Uterus (tissue), 2 donors: ENCODE measurements at regions not wholly inside any gene's neighbourhood (a gene's known extent, or its start where the extent isn't known, plus 50 kb on each side); places are given as distances from the start of the nearest gene placed in this dataset.

Source experiments
- CTCF ChIP-seq, 4 experiments: fragments of 200-600 bp in 2 of 4; fragments of 450-650 bp in 2 of 4; sonication (generic) in 2 of 4; IDR thresholded peaks; one replicate each; pipeline ENCODE4 v1.5.1; 2016 to 2019; ENCODE audit warnings: antibody characterized with exemption in 4 of 4, mild to moderate bottlenecking in 2 of 4, moderate library complexity in 1 of 4
- POLR2A ChIP-seq, 2 donors: fragments of 450-650 bp; IDR thresholded peaks; one replicate each; pipeline ENCODE4 v1.6.1; 2016; ENCODE audit warnings: antibody characterized with exemption in 2 of 2, mild to moderate bottlenecking in 1 of 2, moderate library complexity in 1 of 2

- TF ChIP-seq POLR2A (IDR thresholded peaks at IDR 0.05): no peak
- no peak for TF ChIP-seq CTCF (IDR thresholded peaks at IDR 0.05)
These were observed 291.8 kb downstream of the CDH10 start for GRCh38 chr5:24353016-24353415.
